GM12891 (cell line): ENCODE measurements at regions not wholly inside any gene's neighbourhood (a gene's known extent, or its start where the extent isn't known, plus 50 kb on each side); places are given as distances from the start of the nearest gene placed in this dataset.

Source experiments
- PAX5 ChIP-seq: IDR thresholded peaks from 2 replicates; pipeline ENCODE4 v1.6.1; 2011; ENCODE audit warnings: low read length, moderate library complexity, mild to moderate bottlenecking; ENCODE audit not compliant: insufficient read depth, severe bottlenecking
- POLR2A ChIP-seq: IDR thresholded peaks from 2 replicates; pipeline ENCODE4 v1.6.1; 2011; ENCODE audit warnings: low read depth, low read length, control low read depth
- POLR2AphosphoS5 ChIP-seq: IDR thresholded peaks from 2 replicates; pipeline ENCODE4 v1.6.1; 2011; ENCODE audit warnings: low read depth, low read length, control low read depth
- POU2F2 ChIP-seq: IDR thresholded peaks from 2 replicates; pipeline ENCODE4 v1.6.1; 2011; ENCODE audit warnings: low read depth, mild to moderate bottlenecking, control low read depth, low read length, moderate library complexity
- SPI1 ChIP-seq: IDR thresholded peaks from 2 replicates; pipeline ENCODE4 v1.6.1; 2011; ENCODE audit warnings: low read depth, low read length, control low read depth
- TAF1 ChIP-seq: IDR thresholded peaks from 2 replicates; pipeline ENCODE4 v1.6.1; 2011; ENCODE audit warnings: low read depth, low read length, control low read depth

DNA sequence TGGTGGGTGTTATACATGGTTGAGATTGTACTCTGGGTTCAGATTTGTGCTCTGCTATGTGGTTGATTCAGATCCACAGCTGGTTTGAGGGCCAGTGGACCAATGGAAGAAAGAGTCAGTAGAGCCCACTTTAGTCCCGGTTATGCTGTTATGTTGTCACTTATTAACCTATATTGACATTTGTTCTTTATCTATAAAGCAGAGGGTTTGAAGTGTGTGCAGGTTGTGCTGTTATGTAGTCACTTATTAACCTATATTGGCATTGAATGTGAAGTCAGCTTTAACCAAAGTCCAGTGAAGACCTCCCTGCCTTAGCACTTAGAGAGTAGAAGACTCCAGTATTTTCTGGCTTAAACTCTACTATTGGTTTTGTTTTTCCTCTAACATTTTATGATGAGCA lies 307.3 kb upstream of the TSPY4 start:
- TF ChIP-seq POLR2AphosphoS5 (no peak), TAF1 (no peak), POLR2A (no peak), SPI1 (no peak), POU2F2 (no peak), PAX5 (no peak)
